Activated CD4-positive, alpha-beta T cell treated with anti-CD3 and anti-CD28 coated beads, Interleukin-2, Interleukin-6, amounts not matched to agents 100 ng/mL and 50 ng/mL, durations not matched to agents 16 hours and 8 hours (primary cell): ENCODE measurements at regions not wholly inside any gene's neighbourhood (a gene's known extent, or its start where the extent isn't known, plus 50 kb on each side); places are given as distances from the start of the nearest gene placed in this dataset.

ENCODE experiments used
- DNase-seq: peaks from one replicate; pipeline ENCODE4 v3.0.0-alpha.2; 2020

DNA sequence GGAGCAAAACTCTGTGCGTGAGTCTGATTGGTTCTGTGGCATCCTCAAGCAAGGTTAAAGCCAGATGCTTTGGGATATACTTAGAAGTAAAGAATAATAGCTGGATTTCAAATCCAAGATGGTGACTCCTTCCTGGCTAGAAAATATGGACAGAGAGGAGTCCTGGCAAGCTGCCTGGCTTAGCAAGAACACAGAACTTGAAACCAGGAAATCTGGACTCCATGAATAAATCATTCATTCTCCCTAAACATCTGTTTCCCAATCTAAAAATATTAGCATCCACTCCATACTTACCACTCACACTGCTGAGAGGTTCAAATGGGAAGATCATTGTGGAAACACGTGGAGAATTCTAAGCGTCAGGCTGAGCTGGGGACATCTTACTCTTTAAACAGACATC lies 1074.1 kb upstream of the AUTS2 start:
- no peak for DNase-seq

DNA sequence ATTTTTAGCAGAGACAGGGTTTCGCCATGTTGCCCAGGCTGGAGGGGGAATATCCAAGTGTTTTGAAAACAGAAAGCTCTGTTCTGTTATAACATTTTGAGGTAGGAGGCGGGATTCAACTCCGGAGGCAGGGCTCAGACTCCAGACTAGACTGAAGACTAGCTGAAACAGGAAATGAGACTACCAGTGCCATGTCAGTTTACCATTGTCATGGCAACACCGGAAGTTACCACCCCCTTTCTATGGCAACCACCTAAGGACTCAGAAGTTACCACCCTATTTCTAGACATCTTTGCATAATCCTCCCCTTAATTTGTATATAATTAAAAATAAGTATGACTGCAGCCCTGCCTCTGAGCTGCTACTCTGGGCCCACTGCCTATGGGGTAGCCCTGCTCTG lies 1069.1 kb upstream of the AUTS2 start:
- DNase-seq = no peak

DNA sequence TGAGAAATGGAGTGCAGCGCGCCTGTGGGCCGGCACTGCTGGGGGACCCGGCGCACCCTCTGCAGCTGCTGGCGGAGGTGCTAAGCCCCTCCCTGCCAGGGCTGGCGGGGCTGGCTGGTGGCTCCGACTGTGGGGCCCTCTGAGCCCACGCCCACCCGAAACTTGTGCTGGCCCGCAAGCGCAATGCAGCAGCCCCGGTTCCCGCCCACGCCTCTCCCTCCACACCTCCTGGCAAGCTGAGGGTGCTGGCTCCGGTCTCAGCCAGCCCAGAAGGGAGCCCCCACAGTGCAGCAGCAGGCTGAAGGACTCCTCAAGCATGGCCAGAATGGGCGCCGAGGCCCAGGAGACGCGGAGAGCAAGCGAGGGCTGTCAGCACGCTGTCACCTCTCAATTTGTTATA lies 1063.0 kb upstream of the AUTS2 start:
- no peak for DNase-seq

DNA sequence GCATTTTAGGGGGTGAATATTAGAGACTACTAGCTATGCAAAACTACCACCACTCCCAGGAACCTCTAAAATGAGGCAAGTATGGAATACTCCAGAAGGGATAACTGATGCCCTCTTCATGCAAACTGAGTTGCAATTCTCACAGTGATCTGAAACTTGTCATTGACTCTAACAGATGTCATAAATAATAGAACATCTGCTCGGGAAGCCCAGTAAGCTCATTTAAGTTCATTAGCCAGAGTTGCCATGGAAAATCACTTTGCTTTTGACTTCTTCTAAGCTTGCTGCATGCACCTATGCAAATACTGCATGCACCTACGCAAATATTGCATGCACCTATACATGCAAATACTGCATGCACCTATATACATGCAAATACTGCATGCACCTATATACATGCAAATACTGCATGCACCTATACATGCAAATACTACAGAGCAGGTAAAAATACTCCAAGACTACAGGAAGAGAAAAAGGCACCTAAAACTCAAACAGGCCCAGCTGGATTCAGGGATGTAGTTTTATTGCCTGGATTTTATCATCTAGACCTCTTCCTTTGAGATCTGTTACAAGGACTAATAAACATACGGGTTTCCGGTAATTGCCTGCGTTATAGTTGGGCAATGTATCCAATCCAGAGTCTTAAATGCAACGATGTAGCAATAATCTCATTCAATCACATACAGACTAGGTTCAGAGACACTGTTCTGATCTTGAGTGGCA lies 1061.1 kb upstream of the AUTS2 start:
- DNase-seq = no peak

DNA sequence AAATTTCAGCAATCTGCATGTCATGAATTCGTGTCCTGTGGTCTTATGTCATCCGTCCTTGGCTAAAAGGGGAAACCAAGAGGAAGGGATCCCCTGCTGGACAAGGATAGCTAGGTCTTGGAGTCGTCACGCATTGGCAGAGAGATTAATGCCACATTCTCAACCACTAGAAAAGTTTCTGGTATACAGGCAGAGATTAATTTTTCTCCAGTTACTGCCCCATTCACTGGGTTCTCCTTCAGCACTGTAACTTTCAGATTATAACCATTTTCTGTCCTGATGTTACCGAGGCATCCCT lies 1060.6 kb upstream of the AUTS2 start:
- DNase-seq = no peak

DNA sequence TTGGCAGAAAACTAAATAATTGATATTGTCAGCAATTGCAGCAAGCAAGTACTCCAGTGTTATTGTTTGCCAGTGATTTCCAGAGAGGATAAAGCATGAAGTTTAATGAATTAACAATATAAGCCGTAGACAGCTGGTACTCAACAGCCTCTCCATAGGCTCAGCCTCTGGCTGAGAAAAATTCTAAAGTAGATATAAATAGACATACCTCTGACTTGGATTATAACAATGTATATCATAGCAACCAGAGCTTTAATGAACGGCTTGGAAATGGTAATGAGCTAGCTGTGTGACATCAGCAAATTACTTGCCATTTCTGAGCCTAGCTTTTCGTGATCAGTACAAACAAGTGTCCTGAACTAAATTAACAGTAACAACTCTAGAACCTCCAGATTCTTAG lies 1055.4 kb upstream of the AUTS2 start:
- DNase-seq = no peak

DNA sequence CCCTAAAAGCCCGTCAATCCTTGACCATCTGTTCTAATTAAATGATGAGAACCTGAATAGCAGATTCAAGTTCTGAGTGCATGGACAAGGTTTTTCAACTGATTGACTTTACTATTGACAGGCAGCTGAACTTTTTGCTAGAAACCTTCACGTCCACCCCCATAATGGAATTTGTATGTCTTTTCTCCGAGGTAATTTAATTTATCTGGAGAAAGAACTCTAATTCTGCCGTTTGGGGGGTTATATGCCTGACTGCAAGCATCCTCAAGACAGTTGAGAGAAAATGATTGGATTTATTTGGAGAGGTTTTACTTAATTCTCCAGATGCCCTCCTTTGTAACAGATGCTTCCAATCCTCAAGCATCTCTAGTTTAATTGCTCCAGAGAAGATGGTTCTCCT lies 1053.4 kb upstream of the AUTS2 start:
- no peak for DNase-seq

DNA sequence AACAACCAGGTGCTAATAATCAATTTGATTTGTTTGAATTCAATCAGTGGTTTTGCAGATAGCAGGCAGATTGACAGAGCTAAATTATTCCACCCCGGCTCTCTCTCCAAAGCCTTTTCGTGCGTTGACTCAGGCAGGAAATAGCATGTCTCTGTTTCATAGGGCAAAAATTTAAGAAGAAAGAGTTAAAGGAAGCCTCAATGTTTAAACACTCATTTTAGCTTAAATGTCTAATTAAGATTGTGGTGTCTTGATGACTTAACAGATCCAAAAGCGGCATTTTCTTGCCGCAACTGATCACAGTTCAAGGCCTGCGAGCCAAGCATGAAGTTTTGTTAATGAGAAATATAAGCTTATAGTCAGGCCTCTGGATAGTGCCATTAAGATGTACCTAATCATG lies 1051.1 kb upstream of the AUTS2 start:
- no peak for DNase-seq

DNA sequence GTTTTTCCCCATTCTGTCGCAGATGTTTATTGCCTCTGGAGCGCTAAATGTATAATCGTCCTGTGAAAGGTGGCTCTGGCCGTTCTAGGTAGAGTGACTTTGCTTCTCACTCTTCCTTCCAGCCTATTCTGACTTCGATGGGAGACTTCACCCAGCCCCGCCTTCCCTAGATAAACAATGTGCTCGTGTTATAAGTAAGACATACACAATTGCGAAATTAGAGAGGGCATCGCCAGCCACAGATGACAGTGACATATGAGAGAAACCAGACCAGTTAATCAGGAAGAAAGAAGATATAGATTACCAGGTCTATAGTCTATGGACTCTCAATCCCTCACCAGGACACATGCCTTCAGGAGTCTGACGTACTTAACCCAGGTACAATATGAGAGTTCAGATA lies 1050.5 kb upstream of the AUTS2 start:
- no peak for DNase-seq

DNA sequence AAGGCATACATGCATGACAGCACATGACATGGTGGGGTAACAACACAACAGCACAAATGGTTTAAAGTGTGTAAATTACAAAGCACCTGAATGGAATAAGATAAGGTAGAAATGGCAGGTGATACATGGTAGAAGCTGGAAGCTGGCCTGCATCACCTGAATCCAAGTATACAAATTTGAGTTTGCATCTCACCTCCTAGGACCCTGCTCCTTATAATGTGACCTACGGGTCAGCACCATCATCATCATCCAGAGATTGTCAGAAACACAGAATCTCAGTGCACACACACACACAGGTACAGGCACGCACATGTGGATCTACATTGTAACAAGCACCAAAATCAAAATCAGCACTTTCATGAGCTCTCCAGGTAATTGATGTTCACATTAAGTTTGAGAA lies 1048.2 kb upstream of the AUTS2 start:
- no peak for DNase-seq

DNA sequence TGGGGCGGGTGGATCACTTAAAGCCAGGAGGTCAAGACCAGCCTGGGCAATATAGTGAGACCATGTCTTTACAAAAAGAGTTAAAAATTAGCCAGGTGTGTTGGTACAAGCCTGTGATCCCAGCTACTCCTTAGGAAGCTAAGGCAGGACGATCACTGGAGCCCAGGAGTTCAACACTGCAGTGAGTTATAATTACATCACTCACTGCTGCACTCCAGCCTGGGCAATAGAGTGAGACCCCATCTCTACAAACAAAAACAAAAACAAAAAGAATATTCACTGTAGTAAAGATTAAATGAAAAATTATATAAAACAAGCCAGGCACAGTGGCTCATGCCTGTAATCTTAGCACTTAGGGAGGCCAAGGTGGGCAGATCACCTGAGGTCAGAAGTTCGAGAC lies 1047.6 kb upstream of the AUTS2 start:
- no peak for DNase-seq

DNA sequence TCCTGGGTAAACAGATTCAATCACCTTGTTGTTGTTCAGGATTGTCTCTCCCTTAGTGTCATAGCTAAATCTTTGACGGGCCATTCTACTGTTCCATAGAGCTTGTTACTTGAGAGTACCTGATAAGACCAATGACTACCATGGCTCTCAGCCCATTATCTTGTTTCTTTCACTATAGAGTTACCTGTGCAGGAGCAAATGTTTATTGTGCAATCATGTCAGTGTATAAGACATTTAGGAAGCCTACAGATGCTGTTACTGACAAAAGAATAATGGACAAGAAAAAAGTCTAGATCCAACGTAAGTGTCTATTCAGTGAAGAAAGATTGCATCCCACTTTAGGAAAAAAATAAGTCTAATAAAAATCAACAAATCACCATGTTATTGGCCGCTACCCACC lies 1041.7 kb upstream of the AUTS2 start:
- no peak for DNase-seq

DNA sequence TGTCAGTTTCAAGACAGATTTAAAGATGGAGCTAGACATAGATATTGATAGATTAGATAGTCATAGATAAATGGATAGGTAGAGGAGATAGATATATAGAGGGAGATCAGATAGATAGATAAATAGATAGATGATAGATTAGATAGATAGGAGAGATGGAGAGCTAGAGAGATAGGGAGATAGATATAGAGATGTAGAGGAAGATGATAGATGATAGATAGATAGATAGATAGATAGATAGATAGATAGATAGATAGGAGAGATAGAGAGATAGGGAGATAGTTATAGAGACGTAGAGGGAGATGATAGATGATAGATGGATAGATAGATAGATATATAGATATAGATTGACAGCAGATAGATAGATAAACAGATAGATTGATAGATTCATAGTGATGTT lies 1038.8 kb upstream of the AUTS2 start:
- no peak for DNase-seq

DNA sequence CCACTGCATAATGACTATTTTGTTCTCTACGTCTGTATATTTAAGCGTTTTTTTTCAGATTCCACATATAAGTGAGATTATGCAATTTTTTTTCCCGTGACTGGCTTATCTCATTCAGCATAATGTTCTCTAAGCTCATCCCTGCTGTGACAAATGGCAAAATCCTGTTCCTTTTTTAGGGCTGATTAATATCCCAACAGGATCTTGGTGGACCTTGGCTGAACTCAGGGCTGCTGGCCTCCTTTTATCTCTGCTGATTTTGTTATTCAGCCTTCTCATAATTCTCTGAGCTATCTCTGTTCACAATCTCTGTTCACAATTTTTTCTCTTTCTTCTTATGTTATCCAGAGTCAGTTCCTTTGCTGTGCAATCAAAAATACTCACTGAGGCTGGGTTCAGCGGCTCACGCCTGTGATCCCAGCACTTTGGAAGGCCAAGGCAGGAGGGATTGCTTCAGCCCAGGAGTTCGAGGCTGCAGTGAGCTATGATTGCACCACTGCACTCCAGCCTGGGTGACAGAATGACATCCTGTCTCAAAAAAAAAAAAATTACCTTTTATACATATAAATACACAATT lies 1035.9 kb upstream of the AUTS2 start:
- DNase-seq = no peak

DNA sequence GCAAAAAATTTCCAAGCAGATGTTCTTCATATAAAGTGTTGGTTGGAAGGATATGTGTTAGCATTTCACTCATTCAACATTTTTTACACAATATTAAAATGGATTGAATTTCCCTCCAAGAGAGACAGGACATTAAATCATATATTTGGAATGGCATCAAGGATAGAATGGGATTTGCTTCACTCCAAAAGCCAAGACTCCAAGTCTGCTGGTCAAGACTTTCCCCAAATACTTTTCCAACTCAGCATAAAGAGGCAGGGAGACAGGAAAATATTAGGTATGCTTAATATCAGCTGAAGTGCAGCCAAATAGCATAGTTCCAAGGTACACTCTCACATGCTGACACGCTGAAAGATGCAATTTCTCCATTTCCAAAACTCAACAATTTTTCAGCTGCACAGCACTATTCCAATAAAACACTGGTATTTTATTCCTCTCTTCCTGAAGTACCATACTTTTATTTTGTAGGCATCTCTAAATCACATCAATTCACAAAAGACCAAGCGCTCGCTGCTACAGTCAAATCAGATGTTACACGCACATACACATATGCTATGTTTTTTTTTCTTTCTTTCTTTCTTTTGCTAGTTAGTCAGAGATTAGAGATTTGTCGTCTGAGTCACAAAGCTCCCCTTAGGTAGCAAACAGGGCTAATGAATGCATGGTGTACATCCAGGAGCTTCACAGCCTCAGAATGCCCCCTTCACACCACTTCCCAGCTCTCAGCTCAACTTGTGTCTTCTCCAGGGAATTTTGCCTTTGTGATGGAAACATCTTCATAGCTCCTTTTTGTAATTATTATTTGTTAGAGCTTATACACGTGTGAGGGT lies 1033.8 kb upstream of the AUTS2 start:
- DNase-seq = no peak

DNA sequence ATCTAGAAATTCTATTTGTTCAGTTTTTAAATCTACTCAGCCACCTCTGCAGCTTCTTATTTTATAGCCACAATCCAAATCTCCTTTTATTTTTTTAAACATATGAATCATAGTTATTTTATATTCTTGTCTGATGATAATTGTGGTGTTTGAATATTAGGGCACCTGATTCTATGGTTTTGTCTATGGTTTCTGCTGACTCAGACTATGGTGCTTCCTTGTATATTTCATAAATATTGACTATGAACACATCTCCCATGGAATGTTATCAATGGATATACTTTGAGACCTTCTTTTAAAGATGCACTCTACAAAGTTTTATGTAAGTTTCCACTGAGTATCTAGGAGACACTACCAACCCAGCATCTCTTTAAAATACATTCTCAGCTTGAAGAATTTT lies 1027.0 kb upstream of the AUTS2 start:
- DNase-seq = no peak

DNA sequence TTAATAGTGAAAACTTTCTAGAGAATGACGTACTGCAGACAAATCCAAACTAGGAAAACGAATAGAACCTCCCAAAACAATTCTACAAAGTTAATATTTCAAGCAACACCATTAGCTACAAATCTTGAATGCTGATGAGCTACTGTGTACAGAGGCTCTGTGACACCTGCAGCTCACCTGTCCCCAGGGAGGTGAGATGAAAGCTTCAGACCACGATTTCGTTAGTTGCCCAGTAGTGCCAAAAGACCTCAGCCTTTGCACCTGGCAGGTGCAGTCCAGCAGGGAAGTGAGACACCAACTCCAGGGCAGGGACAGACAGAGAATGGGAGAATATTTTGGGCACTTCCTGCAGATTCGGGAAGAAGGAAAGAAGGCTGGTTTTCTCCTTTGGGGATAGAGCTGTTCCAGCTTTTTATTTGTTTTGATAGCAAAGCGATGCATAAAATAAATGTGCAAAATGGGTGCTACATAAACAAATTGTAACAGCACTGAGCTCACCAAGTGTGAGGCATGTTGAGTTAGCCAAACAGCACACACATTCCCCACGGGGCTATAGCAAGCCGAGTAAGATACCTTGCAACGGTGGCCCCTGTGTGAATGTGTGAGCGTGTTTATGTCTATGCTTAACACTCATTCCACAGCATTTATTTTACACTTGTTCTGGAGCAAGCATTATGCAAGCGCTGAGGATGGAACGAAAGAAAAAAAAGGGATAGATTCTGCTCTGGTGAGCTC lies 1024.8 kb upstream of the AUTS2 start:
- DNase-seq = no peak

DNA sequence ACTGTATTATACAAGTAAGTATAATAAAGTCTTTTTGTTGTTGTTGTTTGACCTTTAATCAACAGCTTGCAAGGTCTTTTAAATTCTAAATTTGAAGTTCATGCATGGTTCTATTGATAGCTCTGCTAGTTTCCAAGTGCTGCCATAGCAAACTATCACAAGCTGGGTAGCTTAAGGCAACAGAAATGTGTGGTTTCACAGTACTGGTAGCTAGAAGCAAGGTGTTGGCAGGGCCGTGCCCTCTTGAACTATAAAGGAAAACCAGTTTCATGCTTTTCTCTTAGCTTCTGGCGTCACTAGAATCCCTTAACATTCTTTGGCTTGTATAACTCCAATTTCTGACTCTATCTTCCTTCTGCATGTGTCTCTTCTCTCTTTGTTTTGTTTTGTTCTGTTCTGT lies 1021.9 kb upstream of the AUTS2 start:
- no peak for DNase-seq

DNA sequence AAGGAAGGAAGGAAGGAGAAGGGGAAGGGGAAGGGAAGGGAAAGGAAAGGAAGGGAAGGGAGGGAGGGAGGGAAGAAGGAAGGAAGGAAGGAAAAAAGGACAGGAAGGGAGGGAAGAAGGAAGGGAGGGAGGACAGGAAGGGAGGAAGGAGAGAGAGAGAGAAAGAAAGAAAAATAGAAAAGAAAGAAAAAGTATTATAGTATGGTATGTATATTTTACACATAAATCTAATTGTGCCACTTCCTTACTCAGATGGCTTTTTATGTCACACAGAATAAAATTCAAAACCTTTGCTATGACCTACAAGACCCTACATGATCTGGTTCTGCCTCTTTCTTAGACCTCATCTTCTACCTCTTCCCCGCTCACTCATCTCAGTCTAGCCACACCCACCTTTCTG lies 1016.9 kb upstream of the AUTS2 start:
- no peak for DNase-seq

DNA sequence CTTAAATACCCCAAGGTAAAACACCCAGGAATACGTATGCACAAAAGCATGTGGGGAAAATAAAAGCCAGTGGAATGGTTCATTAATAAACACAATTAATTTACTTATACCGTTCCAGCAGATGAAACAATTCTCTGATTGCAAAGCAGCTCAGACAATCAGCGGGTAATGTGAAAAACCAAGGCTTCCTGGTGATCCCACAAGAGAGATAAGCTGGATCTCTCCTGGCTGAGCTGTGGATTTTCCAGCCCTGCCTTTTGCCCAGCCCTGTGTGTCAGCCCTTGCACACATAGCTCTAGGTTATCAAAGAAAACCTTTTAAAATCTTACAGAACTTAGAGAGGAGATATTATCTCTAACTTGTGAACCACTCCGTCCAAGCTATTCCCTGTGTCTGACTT lies 1010.7 kb upstream of the AUTS2 start:
- DNase-seq = no peak

DNA sequence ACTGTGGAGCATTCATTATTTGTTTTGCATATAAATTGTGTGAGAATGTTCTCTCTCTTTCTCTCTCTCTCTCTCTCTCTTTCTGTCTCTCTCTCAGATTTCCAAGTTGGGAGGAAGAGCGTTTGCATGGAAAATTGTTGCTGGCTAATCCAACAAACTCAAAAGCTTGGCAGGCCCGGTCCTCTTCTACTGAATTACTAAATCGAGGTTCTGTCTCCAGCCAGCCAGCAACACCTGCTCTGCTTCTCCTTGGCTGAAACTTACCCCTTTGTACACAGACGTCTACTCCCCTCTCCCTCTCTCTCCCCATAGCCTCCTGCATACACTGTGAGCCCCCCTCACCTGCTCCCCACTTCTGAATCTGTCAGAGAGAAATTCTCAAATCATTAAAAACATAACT lies 996.4 kb upstream of the AUTS2 start:
- DNase-seq = no peak

DNA sequence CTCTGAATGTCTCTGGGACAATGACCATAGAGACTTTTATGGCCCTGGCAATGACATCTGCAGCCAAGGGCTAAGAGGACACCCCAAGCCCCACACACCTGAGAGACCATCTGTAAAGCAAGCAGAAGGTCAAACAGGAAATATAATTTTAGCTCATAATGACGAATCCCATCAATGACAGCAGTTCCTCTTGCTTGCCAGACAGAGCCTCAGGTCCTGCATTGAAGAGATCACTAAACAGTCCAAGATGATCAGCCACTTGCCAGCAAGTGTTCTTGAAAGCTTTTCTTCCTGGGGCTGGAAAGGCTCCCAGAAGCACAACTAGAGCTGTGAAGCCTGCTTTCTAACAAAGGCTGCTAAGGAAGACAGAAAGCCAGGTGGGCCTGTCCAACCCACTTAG lies 993.7 kb upstream of the AUTS2 start:
- no peak for DNase-seq

DNA sequence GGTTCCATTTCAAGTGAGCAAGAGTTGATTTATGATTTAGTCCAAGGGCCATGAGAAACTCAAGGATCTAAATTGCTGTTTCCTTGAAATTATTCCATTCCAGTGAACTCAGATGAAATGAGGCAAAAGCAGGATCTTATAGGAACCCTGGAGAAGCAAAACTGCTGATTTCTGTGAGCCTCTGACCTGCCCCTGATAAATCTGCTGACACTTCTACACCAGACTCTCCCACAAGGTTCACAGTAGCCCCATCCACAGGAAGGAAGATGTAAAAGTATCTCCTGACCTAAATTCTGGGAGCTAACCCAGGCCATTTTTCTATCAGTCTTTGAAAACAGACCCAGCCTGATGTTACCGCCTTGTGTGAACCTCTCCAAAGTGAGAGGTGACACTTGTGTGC lies 987.6 kb upstream of the AUTS2 start:
- no peak for DNase-seq

DNA sequence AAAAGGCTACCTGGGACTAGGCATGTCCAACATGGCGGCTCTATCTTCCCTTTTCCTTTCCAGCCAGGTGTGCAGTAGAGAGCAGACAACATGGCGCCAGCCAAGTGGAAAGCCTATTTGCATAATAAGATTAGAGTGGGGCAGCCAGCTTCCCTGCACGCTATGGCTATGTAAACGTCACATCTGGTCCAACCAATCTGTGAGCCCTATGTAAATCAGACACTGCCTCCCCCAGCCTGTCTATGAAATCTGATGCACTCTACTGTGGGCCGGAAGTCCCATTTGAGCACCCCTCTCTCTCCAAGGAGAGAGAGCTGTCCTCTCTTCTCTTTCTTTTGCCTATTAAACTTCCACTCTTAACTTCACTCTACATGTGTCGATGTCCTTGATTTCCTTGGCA lies 984.9 kb upstream of the AUTS2 start:
- no peak for DNase-seq
